Psoas muscle (tissue), 7 donors: ENCODE measurements at regions not wholly inside any gene's neighbourhood (a gene's known extent, or its start where the extent isn't known, plus 50 kb on each side); places are given as distances from the start of the nearest gene placed in this dataset.

Experiments
- ATAC-seq, 4 donors: fragments of 200-7000 bp; cut with Tn5 transposase; one replicate each; pipeline ENCODE4 v1.9.1; 2020; ENCODE audit warnings: moderate library complexity in 3 of 4, mild to moderate bottlenecking in 2 of 4
- DNase-seq, 2 donors: peaks; one replicate each; pipeline ENCODE4 v3.0.0-alpha.2; 2020
- H3K27ac ChIP-seq: fragments of 200-600 bp; one replicate; pipeline ENCODE4 v1.8.0; 2022
- H3K27me3 ChIP-seq, 3 donors: fragments of 200-600 bp in 1 of 3; one replicate each; pipeline versions ENCODE4 v1.6.1 to v1.8.0; 2013 to 2022; ENCODE audit warnings: low read length in 2 of 3, mild to moderate bottlenecking in 2 of 3, moderate library complexity in 1 of 3; ENCODE audit not compliant: insufficient read depth in 3 of 3
- H3K36me3 ChIP-seq, 2 donors: fragments of 200-600 bp in 1 of 2; one replicate each; pipeline versions ENCODE4 v1.6.1 to v1.8.0; 2013 to 2022; ENCODE audit warnings: low read depth in 1 of 2, mild to moderate bottlenecking in 1 of 2, moderate library complexity in 1 of 2; ENCODE audit not compliant: insufficient read depth in 1 of 2
- H3K4me1 ChIP-seq: fragments of 200-600 bp; one replicate; pipeline ENCODE4 v1.8.0; 2022
- H3K4me3 ChIP-seq: fragments of 200-600 bp; one replicate; pipeline ENCODE4 v1.8.0; 2022; ENCODE audit warnings: mild to moderate bottlenecking
- H3K9me3 ChIP-seq: fragments of 200-600 bp; one replicate; pipeline ENCODE4 v1.8.0; 2022
- WGBS, 3 donors: extraction: QIAGEN DNeasy Blood & Tissue Kit; methylation state at CpG; one replicate each; pipeline versions ENCODE4 v1.1.6 to v1.1.7; 2013; 5-methylcytosine and 5-hydroxymethylcytosine counted together
- intact Hi-C, 2 donors: fragments of 100-400 bp; cut with DNase I; formaldehyde crosslinking; loops; one replicate each; pipeline versions ENCODE4 v1.11.0 to v1.14.2; 2022
- TF ChIP-seq, protein P1 (sequence below): fragments of 200-600 bp; IDR thresholded peaks from one replicate; pipeline ENCODE4 v1.8.0; 2022; ENCODE audit warnings: antibody characterized with exemption
- donor health status: healthy with polysubstance abuse.
- donor health status: DM: no; HTN: no; CAD: no; lungs with moderate emphysema.
- donor health status: Bipolar disorder and iron deficiency.
- donor health status: healthy.
- donor health status: DM: yes; HTN: yes; CAD: no.
- donor health status: DM: no; HTN: no; CAD: no.
- donor health status: DM: yes; HTN: yes; CAD: no.

DNA sequence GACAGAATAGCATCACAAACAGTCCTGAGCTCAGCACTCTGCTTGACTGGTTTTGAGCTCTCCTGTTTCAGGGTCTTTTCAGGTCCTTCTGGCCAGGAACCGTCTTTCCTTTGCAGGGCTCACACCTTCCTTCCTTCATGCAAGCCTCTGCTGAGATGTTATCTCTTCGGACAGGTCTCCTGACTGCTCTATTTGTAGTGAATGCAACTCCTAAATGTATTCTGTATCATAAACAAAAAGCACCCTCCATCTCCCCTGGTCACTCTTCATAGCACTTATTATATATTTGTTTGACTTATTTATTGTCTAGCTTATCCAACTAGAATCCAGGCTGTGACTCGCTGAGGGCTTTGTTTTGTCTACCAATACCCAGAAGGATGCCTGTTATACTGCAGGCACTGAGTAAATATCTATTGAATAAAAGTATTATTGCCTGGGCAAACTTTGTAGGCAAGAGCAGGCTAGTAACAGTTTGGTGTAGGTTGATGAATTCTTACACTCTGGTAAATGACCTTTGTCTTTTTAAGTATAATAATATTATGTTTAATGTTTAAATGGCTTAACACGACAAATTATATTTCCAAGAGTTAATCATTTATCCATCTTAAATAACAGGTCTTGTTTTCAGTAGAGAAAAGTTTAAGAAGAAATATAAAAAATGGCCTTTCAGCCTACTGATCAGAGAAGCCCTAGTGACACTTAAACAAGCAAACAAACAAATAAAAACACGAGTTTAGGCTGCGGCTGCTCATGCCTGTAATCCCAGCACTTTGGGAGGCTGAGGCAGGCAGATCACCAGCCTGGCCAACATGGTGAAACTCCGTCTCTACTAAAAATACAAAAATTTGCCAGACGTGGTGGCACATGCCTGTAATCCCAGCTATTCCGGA lies 199.7 kb downstream of the BCAS1 start:
- DNase-seq (no peak), ATAC-seq (no peak)
- WGBS, 3 donors: 74 to 81% (median 74%) methylated on average over 9 of the region's 9 CpGs
- no peak overlapping the region for H3K27ac ChIP-seq
- no peaks in the 10 kb centered on the region for H3K27me3 ChIP-seq
- H3K4me1 ChIP-seq: peaks cover 8% of the 10 kb centered on the region
- H3K9me3 ChIP-seq: no peaks in the 10 kb centered on the region
- intact Hi-C loops: loop anchor here in 1 of 2 donors (1.0 to 2.0 kb wide), 2 partner anchors 24 to 292 kb away; no protein-coding TSS in a partner anchor
- TF ChIP-seq, protein P1, sequence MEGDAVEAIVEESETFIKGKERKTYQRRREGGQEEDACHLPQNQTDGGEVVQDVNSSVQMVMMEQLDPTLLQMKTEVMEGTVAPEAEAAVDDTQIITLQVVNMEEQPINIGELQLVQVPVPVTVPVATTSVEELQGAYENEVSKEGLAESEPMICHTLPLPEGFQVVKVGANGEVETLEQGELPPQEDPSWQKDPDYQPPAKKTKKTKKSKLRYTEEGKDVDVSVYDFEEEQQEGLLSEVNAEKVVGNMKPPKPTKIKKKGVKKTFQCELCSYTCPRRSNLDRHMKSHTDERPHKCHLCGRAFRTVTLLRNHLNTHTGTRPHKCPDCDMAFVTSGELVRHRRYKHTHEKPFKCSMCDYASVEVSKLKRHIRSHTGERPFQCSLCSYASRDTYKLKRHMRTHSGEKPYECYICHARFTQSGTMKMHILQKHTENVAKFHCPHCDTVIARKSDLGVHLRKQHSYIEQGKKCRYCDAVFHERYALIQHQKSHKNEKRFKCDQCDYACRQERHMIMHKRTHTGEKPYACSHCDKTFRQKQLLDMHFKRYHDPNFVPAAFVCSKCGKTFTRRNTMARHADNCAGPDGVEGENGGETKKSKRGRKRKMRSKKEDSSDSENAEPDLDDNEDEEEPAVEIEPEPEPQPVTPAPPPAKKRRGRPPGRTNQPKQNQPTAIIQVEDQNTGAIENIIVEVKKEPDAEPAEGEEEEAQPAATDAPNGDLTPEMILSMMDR: no peak
- H3K4me3 ChIP-seq: no peak overlapping the region
- no peaks in the 10 kb centered on the region for H3K36me3 ChIP-seq

- intact Hi-C loops: loop anchor here in 1 of 2 donors (2.0 kb wide), 2 partner anchors 67 to 291 kb away; no protein-coding TSS in a partner anchor
- 27 to 41% (median 33%) methylated on average over 8 of the region's 8 CpGs for WGBS, 3 donors
- peak; percentile 65 to 80 (median 74) for ATAC-seq
- no peaks in the 10 kb centered on the region for H3K27me3 ChIP-seq
- H3K9me3 ChIP-seq: no peaks in the 10 kb centered on the region
- peak in 1 of 2 donors; percentile 31 for DNase-seq
- H3K36me3 ChIP-seq: no peaks in the 10 kb centered on the region
- H3K27ac ChIP-seq: no peak overlapping the region
- TF ChIP-seq, protein P1: peak; percentile 66
- H3K4me1 ChIP-seq: peaks cover 8% of the 10 kb centered on the region
- no peak overlapping the region for H3K4me3 ChIP-seq
Measured at GRCh38 chr20:53869466-53870258, 200.7 kb downstream of the BCAS1 start.

DNA sequence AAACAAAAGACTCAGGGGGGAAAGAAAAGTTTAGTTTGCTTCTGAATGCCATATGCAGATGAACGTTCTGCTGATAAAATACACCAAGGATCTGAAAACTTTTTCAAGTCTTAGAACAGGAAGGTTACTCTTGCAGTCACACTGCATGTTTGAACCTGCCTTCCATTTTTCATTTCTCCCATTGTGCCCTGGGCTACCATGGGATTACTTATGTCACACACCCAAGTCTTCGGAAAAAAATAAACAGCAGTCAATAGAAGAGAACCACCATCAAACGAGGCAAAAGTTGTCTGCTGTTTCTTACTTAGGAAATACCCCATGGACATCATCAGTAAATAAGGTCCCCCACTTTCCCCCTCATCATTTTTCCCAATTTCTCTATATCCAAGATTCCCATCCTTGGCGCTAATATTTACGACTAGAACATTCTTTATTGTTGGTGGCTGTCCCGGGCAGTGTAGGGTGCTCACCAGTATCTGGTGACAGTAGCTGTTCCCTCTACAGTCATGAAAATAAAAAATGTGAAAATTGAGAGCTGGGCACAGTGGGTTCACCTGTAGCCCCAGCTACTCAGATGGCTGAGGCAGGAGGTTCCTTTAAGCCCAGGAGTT lies 202.5 kb downstream of the BCAS1 start:
- intact Hi-C loops: loop anchor here in 1 of 2 donors (2.0 kb wide), 1 partner anchor 69 kb away; no protein-coding TSS in a partner anchor
- 82 to 87% (median 85%) methylated on average over 6 of the region's 6 CpGs for WGBS, 3 donors
- H3K27ac ChIP-seq: no peak overlapping the region
- DNase-seq (no peak), ATAC-seq (no peak)
- TF ChIP-seq, protein P1: no peak
- H3K4me3 ChIP-seq: no peak overlapping the region
- H3K36me3 ChIP-seq: no peaks in the 10 kb centered on the region
- H3K4me1 ChIP-seq: peaks cover 8% of the 10 kb centered on the region
- H3K9me3 ChIP-seq: no peaks in the 10 kb centered on the region
- no peaks in the 10 kb centered on the region for H3K27me3 ChIP-seq

GRCh38 chr20:53866794-53867740 lies 203.3 kb downstream of the BCAS1 start:
- Histone ChIP-seq H3K36me3 (no peaks in the 10 kb centered on the region), H3K4me1 (peaks cover 8% of the 10 kb centered on the region), H3K9me3 (no peaks in the 10 kb centered on the region), H3K27me3 (no peaks in the 10 kb centered on the region), H3K27ac (peak overlapping the region; percentile 4), H3K4me3 (no peak overlapping the region)
- DNase-seq (no peak), ATAC-seq (peak in 1 of 4 donors; percentile 53)
- WGBS, 3 donors: 30 to 36% (median 31%) methylated on average over 11 of the region's 11 CpGs
- intact Hi-C loops: no loop called here
- TF ChIP-seq, protein P1: no peak
